OCI-LY7 (cell line): ENCODE measurements at regions not wholly inside any gene's neighbourhood (a gene's known extent, or its start where the extent isn't known, plus 50 kb on each side); places are given as distances from the start of the nearest gene placed in this dataset.

Source experiments
- BruUV-seq: library from RNA; stranded (reverse); fragments of 400-500 nt; replicated peaks from 2 replicates; lab custom pipeline; 2021; lab: Mats Ljungman, UMichigan
- CTCF ChIA-PET: fragments of 300-600 bp; sonication (Branson Sonifier 250); formaldehyde crosslinking; loops from one replicate; lab custom pipeline; 2022; ENCODE audit warnings: antibody characterized with exemption; ENCODE audit not compliant: unreplicated experiment; lab: Charles Lee
- POLR2A ChIA-PET: fragments of 300-600 bp; sonication (Branson Sonifier 250); formaldehyde crosslinking; loops from one replicate; lab custom pipeline; 2022; ENCODE audit warnings: antibody characterized with exemption; lab: Charles Lee
- DNase-seq: peaks from one replicate; pipeline ENCODE4 v3.0.0-alpha.2; 2015; ENCODE audit warnings: low spot score
- H2AFZ ChIP-seq: fragments of 200-600 bp; sonication (generic), shearing (Covaris generic); 2 replicates; pipeline ENCODE4 v1.6.1; 2014; ENCODE audit warnings: mild to moderate bottlenecking, antibody characterized with exemption, low read length, moderate library complexity
- H3K27ac ChIP-seq: fragments of 200-600 bp; sonication (generic); 2 replicates; pipeline ENCODE4 v1.5.1; 2014; ENCODE audit warnings: mixed run types, low read depth, mild to moderate bottlenecking, moderate library complexity, low read length, inconsistent platforms; ENCODE audit not compliant: poor library complexity, severe bottlenecking
- H3K36me3 ChIP-seq: fragments of 200-600 bp; sonication (generic); 2 replicates; pipeline ENCODE4 v1.6.1; 2014; ENCODE audit warnings: mild to moderate bottlenecking, antibody characterized with exemption, low read length, moderate library complexity, mixed read lengths; ENCODE audit not compliant: insufficient read depth
- H3K4me1 ChIP-seq: fragments of 200-600 bp; sonication (generic); 2 replicates; pipeline ENCODE4 v1.5.1; 2014; ENCODE audit warnings: mild to moderate bottlenecking, low read length; ENCODE audit not compliant: insufficient read depth, poor library complexity, severe bottlenecking
- H3K4me2 ChIP-seq: fragments of 200-600 bp; sonication (generic); 2 replicates; pipeline ENCODE4 v1.6.1; 2014; ENCODE audit warnings: mild to moderate bottlenecking, low read length
- H3K4me3 ChIP-seq: fragments of 200-600 bp; sonication (generic); 2 replicates; pipeline ENCODE4 v1.5.1; 2014; ENCODE audit warnings: mild to moderate bottlenecking, low read depth, low read length; ENCODE audit not compliant: poor library complexity, severe bottlenecking
- H3K79me2 ChIP-seq: fragments of 200-600 bp; sonication (generic); 2 replicates; pipeline ENCODE4 v1.6.1; 2016; ENCODE audit warnings: low read depth, mild to moderate bottlenecking, low read length, moderate library complexity, mixed read lengths; ENCODE audit not compliant: insufficient read depth
- H3K9me2 ChIP-seq: fragments of 200-600 bp; sonication (generic); 2 replicates; pipeline ENCODE4 v1.6.1; 2016; ENCODE audit warnings: mild to moderate bottlenecking, low read length, mixed read lengths; ENCODE audit not compliant: insufficient read depth
- H3K9me3 ChIP-seq: fragments of 200-600 bp; sonication (generic); 2 replicates; pipeline ENCODE4 v1.6.1; 2014; ENCODE audit warnings: mild to moderate bottlenecking, mixed run types, low read length, mixed read lengths
- H4K20me1 ChIP-seq: fragments of 200-600 bp; sonication (generic); 2 replicates; pipeline ENCODE4 v1.6.1; 2014; ENCODE audit warnings: mild to moderate bottlenecking, antibody characterized with exemption, low read length, moderate library complexity, mixed read lengths; ENCODE audit not compliant: insufficient read depth
- EZH2phosphoT487 ChIP-seq: fragments of 200-600 bp; sonication (generic); IDR thresholded peaks from 2 replicates; pipeline ENCODE4 v1.6.1; 2018; ENCODE audit warnings: low read depth, borderline replicate concordance, mild to moderate bottlenecking, mixed run types, antibody characterized with exemption, low read length, moderate library complexity, mixed read lengths
- intact Hi-C: fragments of 100-400 bp; cut with micrococcal nuclease; formaldehyde crosslinking; loops from one replicate; pipeline ENCODE4 v1.10.0; 2022; ENCODE audit not compliant: unreplicated experiment
- TF ChIP-seq, protein P1 (sequence below): fragments of 200-600 bp; sonication (generic); conservative IDR thresholded peaks from 2 replicates; pipeline ENCODE4 v1.5.1; 2014; ENCODE audit warnings: mild to moderate bottlenecking, antibody characterized with exemption, low read length, moderate library complexity, mixed read lengths

DNA sequence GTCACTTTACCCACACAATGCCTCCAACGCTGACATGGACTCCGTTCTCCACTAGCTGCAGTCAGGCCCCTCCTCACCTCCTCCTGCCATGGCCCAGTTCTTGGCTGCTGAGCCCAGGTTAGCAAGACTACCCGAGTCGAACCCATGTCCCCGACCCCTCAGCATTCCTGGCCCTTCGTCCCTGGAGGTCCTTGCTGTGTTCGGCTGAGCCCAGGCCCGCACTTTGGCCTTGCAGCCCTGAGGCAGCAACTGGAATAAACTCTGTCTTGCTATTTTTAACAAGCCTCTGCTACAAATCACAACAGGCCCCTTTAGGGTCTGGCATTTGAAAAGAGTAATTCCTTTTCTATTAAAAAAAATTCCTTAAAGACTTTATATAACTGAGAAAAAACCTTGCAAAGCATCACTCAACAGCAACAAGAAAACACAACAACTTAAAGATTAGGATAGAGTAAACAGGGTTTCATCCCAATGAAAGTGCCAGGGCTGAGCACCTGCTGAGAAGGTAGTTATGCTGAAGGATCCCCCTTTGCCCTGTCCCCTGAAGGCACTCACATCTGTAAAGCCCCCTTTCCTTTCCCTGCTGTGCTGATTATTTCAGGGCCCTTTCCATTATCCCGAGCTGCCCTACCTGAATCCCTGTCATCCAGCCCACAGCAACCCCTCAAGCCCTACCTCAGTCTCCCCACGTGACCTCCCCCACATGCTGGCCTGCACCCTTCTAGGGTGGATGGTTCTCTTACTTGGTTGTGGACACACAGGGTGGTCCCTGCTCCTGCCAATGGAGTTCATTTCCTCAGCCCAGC, 120.0 kb upstream of the SNTG2 start:
- TF ChIP-seq EZH2phosphoT487, result no peak
- TF ChIP-seq, protein P1, sequence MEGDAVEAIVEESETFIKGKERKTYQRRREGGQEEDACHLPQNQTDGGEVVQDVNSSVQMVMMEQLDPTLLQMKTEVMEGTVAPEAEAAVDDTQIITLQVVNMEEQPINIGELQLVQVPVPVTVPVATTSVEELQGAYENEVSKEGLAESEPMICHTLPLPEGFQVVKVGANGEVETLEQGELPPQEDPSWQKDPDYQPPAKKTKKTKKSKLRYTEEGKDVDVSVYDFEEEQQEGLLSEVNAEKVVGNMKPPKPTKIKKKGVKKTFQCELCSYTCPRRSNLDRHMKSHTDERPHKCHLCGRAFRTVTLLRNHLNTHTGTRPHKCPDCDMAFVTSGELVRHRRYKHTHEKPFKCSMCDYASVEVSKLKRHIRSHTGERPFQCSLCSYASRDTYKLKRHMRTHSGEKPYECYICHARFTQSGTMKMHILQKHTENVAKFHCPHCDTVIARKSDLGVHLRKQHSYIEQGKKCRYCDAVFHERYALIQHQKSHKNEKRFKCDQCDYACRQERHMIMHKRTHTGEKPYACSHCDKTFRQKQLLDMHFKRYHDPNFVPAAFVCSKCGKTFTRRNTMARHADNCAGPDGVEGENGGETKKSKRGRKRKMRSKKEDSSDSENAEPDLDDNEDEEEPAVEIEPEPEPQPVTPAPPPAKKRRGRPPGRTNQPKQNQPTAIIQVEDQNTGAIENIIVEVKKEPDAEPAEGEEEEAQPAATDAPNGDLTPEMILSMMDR, result no peak
- Histone ChIP-seq H3K79me2 (no peaks in the 10 kb centered on the region), H3K9me3 (no peaks in the 10 kb centered on the region), H3K4me2 (no peak overlapping the region), H3K36me3 (no peaks in the 10 kb centered on the region), H3K4me1 (no peaks in the 10 kb centered on the region), H3K27ac (no peak overlapping the region), H2AFZ (no peak overlapping the region), H3K9me2 (no peaks in the 10 kb centered on the region), H4K20me1 (no peaks in the 10 kb centered on the region), H3K4me3 (no peak overlapping the region)
- no TSS peak for BruUV-seq
- ChIA-PET CTCF (no interaction called here), POLR2A (no interaction called here)
- intact Hi-C loops, result no loop called here
- DNase-seq, result no peak

DNA sequence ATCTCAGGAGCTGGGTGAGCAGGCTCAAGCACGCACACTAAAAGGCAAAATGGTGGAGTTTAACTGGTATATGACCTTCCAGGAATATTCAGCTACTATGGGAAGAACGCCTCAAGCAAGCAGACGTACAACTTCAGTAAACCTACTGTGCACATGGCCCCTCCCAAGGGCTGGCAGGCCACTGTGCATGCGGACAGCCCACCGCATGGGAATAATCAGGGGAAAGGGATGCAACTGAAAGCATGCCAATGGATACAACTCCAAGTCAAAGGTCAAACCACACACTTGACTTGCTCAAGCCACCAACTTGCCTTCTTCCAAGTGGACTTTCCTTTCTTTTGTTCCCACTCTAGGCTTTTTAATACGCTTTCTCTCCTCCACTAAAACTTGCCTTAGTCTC, 121.6 kb upstream of the SNTG2 start:
- no peak for TF ChIP-seq EZH2phosphoT487
- TF ChIP-seq, protein P1, result no peak
- intact Hi-C loops, result no loop called here
- no peaks in the 10 kb centered on the region for H3K79me2 ChIP-seq
- no peaks in the 10 kb centered on the region for H3K9me3 ChIP-seq
- BruUV-seq, result no TSS peak
- H4K20me1 ChIP-seq, result no peaks in the 10 kb centered on the region
- ChIA-PET CTCF (no interaction called here), POLR2A (no interaction called here)
- no peak overlapping the region for H3K27ac ChIP-seq
- H3K4me3 ChIP-seq, result no peak overlapping the region
- no peaks in the 10 kb centered on the region for H3K4me1 ChIP-seq
- DNase-seq, result no peak
- no peak overlapping the region for H2AFZ ChIP-seq
- no peaks in the 10 kb centered on the region for H3K36me3 ChIP-seq
- H3K9me2 ChIP-seq, result no peaks in the 10 kb centered on the region
- no peak overlapping the region for H3K4me2 ChIP-seq

DNA sequence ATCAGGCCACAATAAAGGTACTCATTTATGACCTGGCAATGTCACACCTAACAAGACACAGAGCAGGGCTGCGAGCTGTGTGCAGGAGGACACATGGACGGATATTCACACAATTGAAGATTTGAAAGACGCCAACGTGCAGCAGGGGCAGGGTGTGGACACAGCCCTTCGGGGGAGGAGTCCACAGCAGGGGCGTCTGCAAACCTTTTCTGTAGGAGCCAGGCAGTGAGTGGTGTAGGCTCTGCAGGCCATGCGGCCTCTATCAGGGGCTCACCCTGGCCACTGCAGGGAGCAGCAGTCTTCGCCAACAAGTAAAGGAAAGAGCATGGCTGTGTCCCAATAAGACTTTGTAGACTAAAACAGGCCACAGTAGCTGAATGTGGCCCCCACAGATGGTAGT, 125.7 kb upstream of the SNTG2 start:
- no peaks in the 10 kb centered on the region for H3K9me3 ChIP-seq
- no peak overlapping the region for H3K4me2 ChIP-seq
- no peaks in the 10 kb centered on the region for H3K4me1 ChIP-seq
- H3K4me3 ChIP-seq, result no peak overlapping the region
- ChIA-PET POLR2A (no interaction called here), CTCF (interaction anchor here (0.5 kb wide), 1 partner anchor 589 kb away, joined by 9 read pairs; no protein-coding TSS in a partner anchor)
- no peak for DNase-seq
- BruUV-seq, result no TSS peak
- no peaks in the 10 kb centered on the region for H3K36me3 ChIP-seq
- H2AFZ ChIP-seq, result no peak overlapping the region
- intact Hi-C loops, result no loop called here
- H3K79me2 ChIP-seq, result no peaks in the 10 kb centered on the region
- H3K27ac ChIP-seq, result no peak overlapping the region
- no peaks in the 10 kb centered on the region for H3K9me2 ChIP-seq
- H4K20me1 ChIP-seq, result no peaks in the 10 kb centered on the region
- no peak for TF ChIP-seq EZH2phosphoT487
- TF ChIP-seq, protein P1, result no peak
